Limb (tissue), 2 donors: ENCODE measurements at regions not wholly inside any gene's neighbourhood (a gene's known extent, or its start where the extent isn't known, plus 50 kb on each side); places are given as distances from the start of the nearest gene placed in this dataset.

ENCODE experiments used
- DNase-seq, 2 donors: peaks; one replicate each; pipeline ENCODE4 v3.0.0-alpha.2; 2016; ENCODE audit errors: extremely low spot score in 2 of 2

- DNase-seq, result no peak
Observed at GRCh38 chr4:36794716-36795115, 449.8 kb upstream of the NWD2 start.

GRCh38 chr4:36812149-36812548 lies 432.4 kb upstream of the NWD2 start:
- no peak for DNase-seq

- no peak for DNase-seq
Observed at GRCh38 chr4:36815536-36815935, 429.0 kb upstream of the NWD2 start.

- peak in 1 of 2 donors; percentile 29 for DNase-seq
Observed at GRCh38 chr4:36823199-36823967, 421.2 kb upstream of the NWD2 start.

DNA sequence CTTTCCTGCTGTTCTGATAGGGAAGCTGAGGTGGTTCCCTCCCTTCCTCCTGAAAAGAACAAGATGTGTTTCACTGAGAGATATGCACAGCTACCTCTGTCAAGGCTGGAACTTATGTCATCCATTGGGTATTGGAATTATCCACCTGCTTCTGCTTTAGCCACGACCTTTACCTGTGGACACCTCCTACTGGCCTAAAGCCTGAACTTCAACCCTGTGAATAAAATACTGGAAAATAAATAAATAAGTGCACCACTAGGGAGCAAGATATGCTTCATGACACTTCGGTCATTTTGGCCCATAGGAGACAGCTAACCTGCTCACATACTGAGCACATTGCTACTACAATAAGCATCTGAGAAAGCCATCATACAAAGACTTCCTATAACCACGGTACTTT lies 419.9 kb upstream of the NWD2 start:
- no peak for DNase-seq

- no peak for DNase-seq
Observed at GRCh38 chr4:36835246-36835645, 409.3 kb upstream of the NWD2 start.

GRCh38 chr4:36841583-36842326 lies 402.8 kb upstream of the NWD2 start:
- no peak for DNase-seq

- no peak for DNase-seq
Observed at GRCh38 chr4:36844448-36844847, 400.1 kb upstream of the NWD2 start.

DNA sequence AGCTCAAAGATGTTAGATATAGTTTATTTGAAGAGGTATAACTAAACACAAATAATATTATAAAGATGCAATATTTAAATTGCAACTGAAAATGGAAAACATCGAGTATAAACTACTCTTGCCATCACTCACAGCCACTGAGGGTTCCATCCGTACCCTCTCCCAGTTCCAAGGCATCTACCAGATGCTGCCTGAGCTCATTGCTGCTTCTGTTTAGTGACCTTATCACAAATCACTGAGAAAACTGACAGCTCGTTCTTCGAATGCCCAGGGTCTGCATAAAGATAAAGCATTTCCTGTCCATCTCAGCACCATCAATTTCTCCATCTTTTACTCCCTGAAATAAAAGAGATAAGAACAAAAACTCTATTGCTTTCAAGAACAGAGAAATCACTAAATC lies 391.7 kb upstream of the NWD2 start:
- no peak for DNase-seq

DNA sequence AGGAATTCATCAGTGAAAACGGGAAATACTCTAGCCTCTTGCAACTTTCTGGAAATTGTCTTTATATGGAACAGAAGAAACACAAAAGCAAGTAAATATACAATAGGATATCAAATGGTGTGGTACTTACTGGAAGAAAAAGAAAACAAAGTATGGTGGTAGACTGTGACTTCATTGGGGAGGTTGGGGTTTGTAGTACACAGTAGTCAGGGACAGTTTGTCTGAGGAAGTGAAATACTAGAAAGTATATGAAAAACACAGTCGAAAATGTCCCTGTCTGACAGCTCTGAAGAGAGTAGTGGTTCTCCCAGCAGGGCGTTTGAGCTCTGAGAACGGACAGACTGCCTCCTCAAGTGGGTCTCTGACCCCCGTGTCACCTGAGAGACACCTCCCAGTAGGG lies 390.0 kb upstream of the NWD2 start:
- DNase-seq, result no peak

DNA sequence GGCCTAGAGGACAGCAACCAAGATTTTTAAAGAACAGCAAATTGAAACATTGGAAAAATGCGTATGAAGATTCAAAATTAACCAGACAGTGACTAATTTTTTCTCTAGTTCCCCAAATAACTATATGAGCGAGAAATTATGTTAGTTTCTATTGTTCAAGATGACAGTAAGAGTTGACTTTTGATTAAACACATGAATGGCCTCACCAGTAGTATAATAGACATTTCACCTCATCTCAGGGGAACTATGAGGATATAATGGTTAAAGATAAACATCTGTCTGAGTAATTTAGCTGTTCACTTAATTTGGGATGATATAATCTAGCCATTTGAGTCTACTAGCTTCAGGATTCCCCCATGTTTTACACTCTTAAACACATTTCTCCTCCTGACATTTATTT lies 380.9 kb upstream of the NWD2 start:
- no peak for DNase-seq

GRCh38 chr4:36870121-36870520 lies 374.4 kb upstream of the NWD2 start:
- no peak for DNase-seq

GRCh38 chr4:36872679-36873078 lies 371.9 kb upstream of the NWD2 start:
- DNase-seq, result no peak

- no peak for DNase-seq
Observed at GRCh38 chr4:36884151-36884550, 360.4 kb upstream of the NWD2 start.

DNA sequence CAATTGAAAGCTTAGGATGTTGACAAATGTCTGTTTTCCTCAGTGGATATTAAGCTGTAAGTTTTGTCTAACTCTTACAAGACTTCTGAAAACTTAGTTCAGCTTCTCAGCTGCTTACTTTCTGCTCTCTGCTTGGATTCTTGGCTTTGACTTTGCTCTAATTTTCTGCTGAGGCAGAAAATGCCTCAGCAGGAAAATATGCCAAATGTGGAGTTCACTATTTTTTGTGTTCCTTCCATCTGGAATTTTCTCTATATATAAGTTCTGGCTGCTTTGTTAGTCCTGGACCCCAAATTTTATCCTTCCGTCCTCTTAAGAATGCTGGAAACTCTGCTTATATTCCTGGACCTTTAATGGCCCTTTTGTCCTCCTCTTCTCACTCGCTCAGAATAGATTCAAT lies 352.6 kb upstream of the NWD2 start:
- DNase-seq, result peak in 1 of 2 donors; percentile 56

- no peak for DNase-seq
Observed at GRCh38 chr4:36900446-36900987, 344.0 kb upstream of the NWD2 start.

- DNase-seq, result no peak
Observed at GRCh38 chr4:36904823-36905222, 339.7 kb upstream of the NWD2 start.

DNA sequence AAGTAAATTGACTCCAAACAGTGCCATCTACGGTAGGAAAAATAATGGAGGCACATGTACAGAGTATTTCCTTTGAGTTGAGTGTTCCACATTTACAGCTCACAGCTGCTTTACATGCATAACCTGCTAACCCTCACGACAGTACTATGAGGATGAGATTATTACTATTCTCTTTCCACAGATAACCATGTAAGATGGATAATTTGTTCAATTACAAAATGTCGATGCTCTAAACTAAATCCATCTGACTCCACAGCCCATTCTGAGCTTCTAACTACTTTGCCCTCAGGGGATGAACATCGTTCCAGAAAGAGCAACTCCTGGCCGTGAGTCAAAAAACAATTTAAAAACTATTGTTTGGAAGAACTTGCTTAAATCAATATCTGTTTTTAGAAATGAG lies 330.4 kb upstream of the NWD2 start:
- DNase-seq, result no peak

GRCh38 chr4:36915717-36916116 lies 328.8 kb upstream of the NWD2 start:
- no peak for DNase-seq

DNA sequence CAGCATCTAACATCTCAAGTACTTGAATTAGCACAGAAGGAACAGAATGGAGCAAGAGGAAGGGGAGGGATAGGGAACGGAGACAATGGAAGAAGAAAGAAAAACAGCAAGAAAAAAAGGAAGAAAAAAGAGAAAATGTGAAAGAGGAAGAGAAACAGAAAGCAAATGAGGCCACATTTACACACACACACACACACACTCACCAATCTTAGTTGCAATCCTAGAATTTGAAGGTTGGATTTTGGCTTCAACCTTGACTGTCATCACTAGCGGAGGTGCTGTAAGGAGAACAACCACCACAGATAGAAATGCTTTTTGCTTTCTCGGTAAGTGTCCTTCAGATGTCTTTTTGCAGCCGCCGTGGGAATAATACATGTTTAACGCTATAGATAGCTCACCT lies 327.1 kb upstream of the NWD2 start:
- DNase-seq, result no peak

- DNase-seq, result no peak
Observed at GRCh38 chr4:36919721-36920120, 324.8 kb upstream of the NWD2 start.

GRCh38 chr4:36921476-36922216 lies 322.9 kb upstream of the NWD2 start:
- DNase-seq, result no peak
